Uterus (tissue), 2 donors: ENCODE measurements at regions not wholly inside any gene's neighbourhood (a gene's known extent, or its start where the extent isn't known, plus 50 kb on each side); places are given as distances from the start of the nearest gene placed in this dataset.

Source experiments
- CTCF ChIP-seq, 4 experiments: fragments of 200-600 bp in 2 of 4; fragments of 450-650 bp in 2 of 4; sonication (generic) in 2 of 4; IDR thresholded peaks; one replicate each; pipeline ENCODE4 v1.5.1; 2016 to 2019; ENCODE audit warnings: antibody characterized with exemption in 4 of 4, mild to moderate bottlenecking in 2 of 4, moderate library complexity in 1 of 4
- POLR2A ChIP-seq, 2 donors: fragments of 450-650 bp; IDR thresholded peaks; one replicate each; pipeline ENCODE4 v1.6.1; 2016; ENCODE audit warnings: antibody characterized with exemption in 2 of 2, mild to moderate bottlenecking in 1 of 2, moderate library complexity in 1 of 2

GRCh38 chr5:58181578-58182286 lies 278.2 kb downstream of the PLK2 start:
- TF ChIP-seq CTCF (IDR thresholded peaks at IDR 0.05): no peak
- no peak for TF ChIP-seq POLR2A (IDR thresholded peaks at IDR 0.05)
